Activated CD4-positive, alpha-beta T cell treated with anti-CD3 and anti-CD28 coated beads, Interleukin-2, amount 10 ng/mL, durations not matched to agents 24 days and 14 days (primary cell): ENCODE measurements at regions not wholly inside any gene's neighbourhood (a gene's known extent, or its start where the extent isn't known, plus 50 kb on each side); places are given as distances from the start of the nearest gene placed in this dataset.
"Not testable (repeated sequence)": the region's sequence is repeated elsewhere in the genome, so short reads cannot be mapped to it uniquely, and the experiment has no call there.

ENCODE experiments used
- DNase-seq: peaks from one replicate; pipeline ENCODE4 v3.0.0; 2022
- H3K27ac Mint-ChIP-seq: one replicate; pipeline ENCODE4 v1.8.0; 2022; ENCODE audit warnings: mild to moderate bottlenecking, mixed read lengths
- H3K27me3 Mint-ChIP-seq: one replicate; pipeline ENCODE4 v1.8.0; 2022; ENCODE audit warnings: mixed read lengths
- H3K36me3 Mint-ChIP-seq: one replicate; pipeline ENCODE4 v1.8.0; 2022; ENCODE audit warnings: low read depth, mild to moderate bottlenecking, mixed read lengths
- H3K4me1 Mint-ChIP-seq: one replicate; pipeline ENCODE4 v1.8.0; 2021; ENCODE audit warnings: mixed read lengths
- H3K4me3 Mint-ChIP-seq: one replicate; pipeline ENCODE4 v1.8.0; 2022; ENCODE audit warnings: mild to moderate bottlenecking, moderate library complexity, mixed read lengths
- H3K9me3 Mint-ChIP-seq: one replicate; pipeline ENCODE4 v1.8.0; 2021; ENCODE audit warnings: mixed read lengths
- intact Hi-C: fragments of 100-400 bp; cut with micrococcal nuclease; formaldehyde crosslinking; loops from one replicate; pipeline ENCODE4 v1.15.1; 2023

DNA sequence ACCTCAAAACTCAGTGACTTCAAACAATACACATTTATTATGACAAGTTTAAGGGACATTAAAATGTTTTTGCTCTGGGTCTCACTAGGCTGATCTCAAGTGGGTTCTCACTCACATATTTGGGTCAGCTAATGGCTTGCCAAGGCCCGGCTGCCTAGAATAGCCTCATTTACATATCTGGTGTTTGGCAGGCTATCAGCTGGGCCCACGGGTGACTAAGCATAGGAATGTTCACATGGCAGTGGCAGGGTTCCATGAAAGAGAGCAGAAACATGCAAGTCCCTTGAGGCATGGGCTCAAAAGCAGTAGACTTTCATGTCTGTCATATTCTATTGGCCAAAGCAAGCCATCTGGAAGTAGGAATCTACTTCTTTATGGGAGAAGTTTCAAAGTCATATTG is 492.6 kb downstream of the KCNT2 start:
- H3K27me3 Mint-ChIP-seq = no peaks in the 10 kb centered on the region
- no peaks in the 10 kb centered on the region for H3K4me1 Mint-ChIP-seq
- no peak for DNase-seq
- intact Hi-C loops = no loop called here
- H3K9me3 Mint-ChIP-seq = no peaks in the 10 kb centered on the region
- H3K36me3 Mint-ChIP-seq = no peaks in the 10 kb centered on the region
- no peak overlapping the region for H3K4me3 Mint-ChIP-seq
- no peak overlapping the region for H3K27ac Mint-ChIP-seq

DNA sequence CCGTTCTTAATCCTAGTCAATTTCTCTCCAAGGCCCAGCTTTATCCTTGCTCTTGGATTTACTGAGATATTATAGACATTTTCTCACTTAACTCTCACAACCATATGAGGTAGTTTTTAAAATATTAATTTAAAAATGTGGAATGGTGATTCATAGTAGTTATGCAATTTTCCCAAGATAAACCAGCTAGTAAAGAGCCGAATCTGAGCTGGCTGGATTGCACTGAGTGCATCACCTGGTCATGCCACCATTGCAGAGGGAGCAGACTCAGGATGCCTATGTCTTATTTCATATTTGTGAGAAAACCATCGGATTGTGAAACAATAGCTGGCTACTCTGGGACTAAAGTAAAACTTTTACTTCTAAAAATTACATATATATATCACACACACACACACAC is 494.0 kb downstream of the KCNT2 start:
- H3K4me3 Mint-ChIP-seq = no peak overlapping the region
- intact Hi-C loops = no loop called here
- no peaks in the 10 kb centered on the region for H3K36me3 Mint-ChIP-seq
- DNase-seq = no peak
- no peaks in the 10 kb centered on the region for H3K27me3 Mint-ChIP-seq
- H3K4me1 Mint-ChIP-seq = no peaks in the 10 kb centered on the region
- H3K9me3 Mint-ChIP-seq = peaks cover 7% of the 10 kb centered on the region
- H3K27ac Mint-ChIP-seq = no peak overlapping the region

DNA sequence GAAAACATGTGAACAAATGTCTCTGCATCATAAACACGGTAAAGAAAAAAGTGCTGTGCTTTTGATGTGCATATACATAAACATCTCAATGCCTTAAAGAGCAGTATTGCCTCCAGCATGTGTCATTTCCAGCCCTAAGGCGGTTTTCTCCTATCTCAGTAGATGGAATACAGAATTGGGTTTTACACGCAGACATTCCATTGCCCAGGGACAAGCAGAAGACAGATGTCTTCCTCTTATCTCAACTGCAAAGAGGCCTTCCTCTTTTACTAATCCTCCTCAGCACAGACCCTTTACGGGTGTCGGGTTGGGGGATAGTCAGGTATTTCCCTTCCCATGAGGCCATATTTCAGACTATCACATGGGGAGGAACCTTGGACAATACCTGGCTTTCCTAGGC is 499.2 kb downstream of the KCNT2 start:
- H3K4me3 Mint-ChIP-seq, H3K9me3 Mint-ChIP-seq, H3K36me3 Mint-ChIP-seq, H3K4me1 Mint-ChIP-seq, intact Hi-C loops, H3K27me3 Mint-ChIP-seq, H3K27ac Mint-ChIP-seq, DNase-seq: not testable (repeated sequence)

DNA sequence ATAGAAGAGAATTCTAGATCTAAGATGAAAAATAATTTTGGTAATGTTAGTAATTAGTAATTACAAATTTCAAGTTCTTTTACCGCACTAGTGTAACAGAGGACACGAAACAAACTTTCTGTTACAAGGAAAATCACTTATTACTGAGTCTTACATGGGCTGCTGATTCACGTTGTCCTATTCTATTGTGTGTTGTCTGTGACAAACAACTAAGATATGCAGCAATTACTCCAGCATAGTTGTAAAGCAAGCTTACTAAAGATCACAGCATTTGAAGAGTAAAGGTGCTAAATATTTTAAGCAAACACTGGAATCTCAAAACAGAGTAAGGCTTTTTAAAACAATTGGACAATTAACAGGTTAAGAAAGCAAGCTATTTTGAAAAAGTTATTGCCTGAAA is 502.3 kb downstream of the KCNT2 start:
- peaks cover 16% of the 10 kb centered on the region for H3K9me3 Mint-ChIP-seq
- H3K27ac Mint-ChIP-seq = no peak overlapping the region
- no peak overlapping the region for H3K4me3 Mint-ChIP-seq
- no peaks in the 10 kb centered on the region for H3K4me1 Mint-ChIP-seq
- intact Hi-C loops = no loop called here
- H3K36me3 Mint-ChIP-seq = no peaks in the 10 kb centered on the region
- no peaks in the 10 kb centered on the region for H3K27me3 Mint-ChIP-seq
- no peak for DNase-seq

DNA sequence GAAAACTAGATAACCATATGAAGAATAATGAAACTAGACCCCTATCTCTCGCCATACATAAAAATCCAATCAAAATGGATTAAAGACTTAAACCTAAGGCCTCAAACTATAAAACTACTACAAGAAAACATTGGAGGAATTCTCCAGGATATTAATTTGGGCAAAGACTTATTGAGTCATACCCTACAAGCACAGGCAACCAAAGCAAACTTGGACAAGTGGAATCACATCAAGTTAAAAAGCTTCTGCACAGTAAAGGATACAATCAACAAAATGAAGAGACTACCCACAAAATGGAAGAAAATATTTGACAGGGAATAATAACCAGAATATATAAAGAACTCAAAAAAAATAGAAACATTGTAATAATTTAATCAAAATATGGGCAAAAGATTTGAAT is 505.4 kb downstream of the KCNT2 start:
- Mint-ChIP-seq H3K4me3 (no peak overlapping the region), H3K4me1 (no peaks in the 10 kb centered on the region), H3K27ac (no peak overlapping the region), H3K27me3 (no peaks in the 10 kb centered on the region), H3K36me3 (no peaks in the 10 kb centered on the region), H3K9me3 (peaks cover 13% of the 10 kb centered on the region)
- intact Hi-C loops = no loop called here
- DNase-seq = no peak

DNA sequence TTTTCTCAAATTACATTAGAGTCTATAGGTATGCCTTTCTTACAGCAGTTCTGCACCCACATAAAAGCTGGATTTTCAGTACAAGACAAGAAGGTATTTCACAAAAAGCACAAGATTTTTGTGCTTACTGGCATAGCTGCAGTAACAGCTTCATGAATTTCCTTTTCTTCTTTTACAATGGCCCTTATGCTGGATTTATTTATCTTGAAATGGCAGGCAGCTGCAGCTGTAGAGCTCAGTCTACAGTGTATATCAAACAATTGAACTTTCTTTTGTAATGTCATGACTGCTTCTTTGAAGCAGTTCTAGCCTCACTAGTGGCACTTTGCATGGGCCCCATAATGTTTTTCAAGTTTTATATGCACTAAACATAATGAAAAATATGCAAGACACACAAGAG is 510.2 kb downstream of the KCNT2 start:
- intact Hi-C loops = no loop called here
- Mint-ChIP-seq H3K9me3 (peaks cover 9% of the 10 kb centered on the region), H3K27ac (no peak overlapping the region), H3K36me3 (no peaks in the 10 kb centered on the region), H3K4me1 (no peaks in the 10 kb centered on the region), H3K4me3 (no peak overlapping the region), H3K27me3 (no peaks in the 10 kb centered on the region)
- no peak for DNase-seq

DNA sequence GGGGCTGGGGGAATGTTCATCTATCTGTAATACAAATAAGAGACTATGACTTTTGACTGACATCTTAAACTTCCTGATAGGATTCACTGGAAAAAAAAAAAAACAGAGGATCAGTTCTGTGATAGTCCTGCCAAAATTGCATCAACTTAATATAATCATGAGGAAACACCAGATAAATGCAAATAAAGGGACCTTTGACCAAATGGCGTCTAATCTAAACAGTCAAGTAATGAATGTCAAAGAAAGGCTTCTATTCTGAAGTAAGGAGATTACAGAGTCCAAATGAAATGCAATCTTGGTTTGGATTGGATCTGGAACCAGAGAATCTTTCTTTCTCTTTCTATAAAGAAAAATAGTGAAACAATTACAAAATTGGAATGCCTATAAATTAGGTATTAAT is 513.4 kb downstream of the KCNT2 start:
- no peak for DNase-seq
- intact Hi-C loops = no loop called here

DNA sequence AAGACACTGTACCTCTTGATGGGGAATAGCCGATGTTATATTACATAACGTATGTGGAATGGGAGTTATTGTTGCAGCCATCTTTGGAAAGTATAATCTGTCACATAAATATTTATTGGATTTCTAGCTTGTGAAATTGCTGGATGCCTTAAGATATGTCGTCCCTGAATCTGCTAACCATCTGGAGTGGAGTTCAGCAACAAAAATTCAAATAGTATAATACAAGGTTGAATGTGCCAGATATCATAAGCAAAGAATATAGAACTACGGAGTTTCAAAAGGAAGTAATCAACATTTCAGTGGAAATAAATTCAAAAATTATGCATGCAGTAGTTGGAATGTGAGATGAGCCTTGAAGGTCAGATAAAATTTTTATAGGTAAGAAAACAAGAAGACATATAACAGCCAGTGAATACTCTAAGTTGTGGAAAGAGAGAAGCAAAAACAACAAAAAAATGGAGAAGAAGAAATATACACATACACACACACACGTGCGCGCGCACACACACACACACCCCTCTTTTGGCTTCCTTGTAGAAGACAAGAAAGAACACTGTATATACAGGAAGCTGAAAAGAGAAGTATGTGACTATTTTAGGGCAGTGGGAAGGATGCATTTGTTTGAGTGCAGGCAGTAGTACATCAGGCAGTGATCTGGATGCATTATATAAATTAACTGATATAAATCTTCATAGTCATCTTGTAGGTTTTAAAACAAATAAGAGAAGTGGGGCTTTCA is 516.7 kb downstream of the KCNT2 start:
- Mint-ChIP-seq H3K27me3 (no peaks in the 10 kb centered on the region), H3K36me3 (no peaks in the 10 kb centered on the region), H3K27ac (no peak overlapping the region), H3K9me3 (no peaks in the 10 kb centered on the region), H3K4me3 (no peak overlapping the region), H3K4me1 (no peaks in the 10 kb centered on the region)
- DNase-seq = no peak
- intact Hi-C loops = no loop called here

More for the DNA sequence above, 513.4 kb downstream of the KCNT2 start:
- Mint-ChIP-seq H3K4me3 (no peak overlapping the region), H3K27ac (no peak overlapping the region), H3K27me3 (no peaks in the 10 kb centered on the region), H3K36me3 (no peaks in the 10 kb centered on the region), H3K4me1 (no peaks in the 10 kb centered on the region), H3K9me3 (no peaks in the 10 kb centered on the region)

DNA sequence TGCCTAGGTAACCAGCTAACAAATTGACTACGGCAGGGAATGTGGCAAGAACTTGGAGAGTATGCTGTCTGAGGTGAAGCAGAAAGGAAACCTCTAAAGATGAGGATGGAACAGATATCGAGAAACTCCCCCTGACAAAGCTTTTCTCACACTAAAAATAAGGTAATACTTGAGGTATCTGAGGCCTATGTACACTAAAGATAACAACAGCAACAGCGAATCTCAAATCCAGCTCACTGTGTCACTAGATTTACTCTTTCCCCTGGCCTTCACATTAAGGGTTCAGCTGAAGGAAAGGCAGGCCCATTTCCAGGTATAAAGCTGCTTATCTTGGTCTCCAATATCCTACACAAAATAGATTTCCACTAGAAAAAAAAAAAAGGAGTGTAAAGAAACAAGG is 518.0 kb downstream of the KCNT2 start:
- Mint-ChIP-seq H3K27ac (no peak overlapping the region), H3K4me1 (no peaks in the 10 kb centered on the region), H3K36me3 (no peaks in the 10 kb centered on the region), H3K27me3 (no peaks in the 10 kb centered on the region), H3K4me3 (no peak overlapping the region), H3K9me3 (no peaks in the 10 kb centered on the region)
- DNase-seq = no peak
- intact Hi-C loops = no loop called here

DNA sequence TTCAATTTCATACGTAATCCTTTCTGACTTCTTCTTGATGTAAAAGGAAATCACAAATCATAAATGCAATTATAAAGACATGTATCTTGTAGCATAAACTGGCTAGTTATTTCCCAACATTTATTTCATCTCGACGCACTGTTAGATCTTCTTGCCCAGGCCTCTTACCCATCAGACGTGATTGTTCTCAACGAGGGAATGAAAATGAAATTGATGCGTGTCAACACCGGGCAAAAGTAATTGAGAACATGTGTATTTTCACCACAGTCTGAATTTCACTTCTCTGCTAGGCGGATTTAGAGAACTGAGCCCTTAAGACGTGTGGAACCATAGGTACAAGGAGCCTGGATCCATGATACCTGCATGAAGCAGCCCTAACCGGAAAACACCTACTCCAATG is 519.7 kb downstream of the KCNT2 start:
- Mint-ChIP-seq H3K27ac (no peak overlapping the region), H3K4me1 (no peaks in the 10 kb centered on the region), H3K36me3 (no peaks in the 10 kb centered on the region), H3K27me3 (no peaks in the 10 kb centered on the region), H3K4me3 (no peak overlapping the region), H3K9me3 (no peaks in the 10 kb centered on the region)
- DNase-seq = no peak
- intact Hi-C loops = no loop called here

DNA sequence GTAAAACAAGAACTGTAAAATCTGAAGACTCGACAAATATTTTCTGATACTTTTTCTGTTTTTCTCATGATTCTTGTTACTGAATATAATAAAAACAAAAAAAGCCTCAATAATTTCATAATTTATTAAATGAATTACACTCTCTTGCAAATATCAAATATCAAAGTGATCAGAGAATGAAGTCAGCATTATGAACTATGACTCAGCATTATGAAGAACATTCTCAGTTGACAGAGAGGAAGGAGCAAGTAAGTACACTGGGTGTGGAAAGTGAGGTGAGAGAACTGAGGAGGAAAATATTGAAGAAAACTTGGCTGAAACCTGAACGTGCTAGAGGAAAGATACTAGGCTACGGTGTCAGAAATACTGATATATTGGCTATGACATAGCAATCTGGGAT is 529.5 kb downstream of the KCNT2 start:
- H3K36me3 Mint-ChIP-seq = no peaks in the 10 kb centered on the region
- DNase-seq = no peak
- H3K4me1 Mint-ChIP-seq = no peaks in the 10 kb centered on the region
- no peak overlapping the region for H3K27ac Mint-ChIP-seq
- no peaks in the 10 kb centered on the region for H3K9me3 Mint-ChIP-seq
- H3K4me3 Mint-ChIP-seq = no peak overlapping the region
- intact Hi-C loops = no loop called here
- no peaks in the 10 kb centered on the region for H3K27me3 Mint-ChIP-seq

DNA sequence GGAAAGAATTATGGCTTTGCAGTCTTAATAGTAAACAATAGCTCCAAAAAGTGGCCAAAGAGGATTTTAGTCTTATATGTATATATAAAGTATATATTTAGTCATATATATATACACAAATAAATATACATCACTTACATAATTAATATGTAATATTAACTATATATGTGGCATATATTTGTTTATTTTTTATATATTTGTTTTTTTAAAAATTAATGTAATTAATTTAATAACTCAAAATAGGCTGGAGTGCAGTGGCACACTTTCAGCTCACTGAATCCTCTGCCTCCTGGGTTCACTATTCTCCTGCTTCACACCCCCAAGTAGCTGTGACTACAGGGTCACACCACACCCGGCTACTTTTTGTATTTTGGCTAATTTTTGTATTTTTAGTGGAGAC is 532.6 kb downstream of the KCNT2 start:
- Mint-ChIP-seq H3K27me3 (no peaks in the 10 kb centered on the region), H3K27ac (no peak overlapping the region), H3K9me3 (no peaks in the 10 kb centered on the region), H3K4me1 (no peaks in the 10 kb centered on the region), H3K4me3 (no peak overlapping the region), H3K36me3 (no peaks in the 10 kb centered on the region)
- no peak for DNase-seq
- intact Hi-C loops = no loop called here

DNA sequence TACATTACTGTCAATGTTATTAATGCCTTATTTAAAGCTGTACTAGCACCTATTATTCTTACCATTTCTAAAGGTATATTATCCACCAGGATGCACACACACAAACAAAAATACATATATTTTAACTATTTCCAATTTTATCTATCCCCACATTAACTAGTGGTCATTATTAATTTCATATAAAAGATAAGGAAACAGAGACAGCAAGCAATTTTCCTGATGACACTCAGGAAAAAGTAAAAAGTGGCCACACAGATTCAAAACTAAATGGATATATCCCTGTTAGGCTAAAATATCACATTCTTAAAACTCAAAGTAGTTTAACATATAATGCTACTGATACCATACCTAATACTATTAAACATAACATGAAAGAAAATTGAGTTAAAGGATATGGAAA is 534.1 kb downstream of the KCNT2 start:
- Mint-ChIP-seq H3K9me3 (no peaks in the 10 kb centered on the region), H3K27ac (no peak overlapping the region), H3K27me3 (no peaks in the 10 kb centered on the region), H3K36me3 (no peaks in the 10 kb centered on the region), H3K4me1 (no peaks in the 10 kb centered on the region), H3K4me3 (no peak overlapping the region)
- intact Hi-C loops = no loop called here
- DNase-seq = no peak

DNA sequence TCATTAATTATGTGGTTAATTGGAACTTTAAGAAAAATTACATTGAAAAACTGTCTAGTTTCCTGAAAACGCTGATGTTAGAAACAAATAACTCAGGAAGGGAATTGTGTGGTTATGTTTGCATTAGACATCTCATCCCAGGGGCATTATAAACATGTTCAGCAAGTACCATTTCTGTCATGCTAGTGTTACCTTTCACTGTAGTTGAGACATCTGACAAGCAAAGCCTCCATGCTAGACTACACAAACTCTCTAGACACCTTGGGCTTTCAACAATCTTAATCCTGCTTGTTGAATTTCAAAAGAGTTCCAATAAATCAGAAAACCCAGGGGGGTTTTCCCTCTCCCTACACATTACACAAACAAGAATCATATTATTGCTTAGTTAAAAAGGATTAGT is 536.8 kb downstream of the KCNT2 start:
- no peak for DNase-seq
- no peak overlapping the region for H3K27ac Mint-ChIP-seq
- H3K4me1 Mint-ChIP-seq = no peaks in the 10 kb centered on the region
- H3K27me3 Mint-ChIP-seq = no peaks in the 10 kb centered on the region
- H3K4me3 Mint-ChIP-seq = no peak overlapping the region
- no peaks in the 10 kb centered on the region for H3K36me3 Mint-ChIP-seq
- intact Hi-C loops = no loop called here
- no peaks in the 10 kb centered on the region for H3K9me3 Mint-ChIP-seq

DNA sequence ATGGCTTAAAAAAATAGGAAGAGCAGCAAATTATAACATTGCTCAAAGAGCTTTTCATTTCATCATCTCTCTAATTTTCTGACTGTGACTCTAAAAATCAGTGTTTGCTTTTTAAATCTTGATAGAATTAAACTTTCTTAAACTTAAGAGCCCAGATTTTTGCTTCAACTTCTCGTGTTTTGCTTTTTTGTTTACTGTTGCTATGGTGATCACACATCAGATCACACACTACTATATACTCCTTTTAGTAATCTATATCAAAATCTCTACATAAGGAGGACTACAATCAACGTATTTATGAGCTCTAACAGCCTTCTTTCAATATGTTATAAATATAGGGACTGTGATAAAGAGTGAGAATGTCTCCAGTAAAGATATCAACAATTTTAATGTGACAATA is 537.3 kb downstream of the KCNT2 start:
- no peaks in the 10 kb centered on the region for H3K36me3 Mint-ChIP-seq
- no peak overlapping the region for H3K4me3 Mint-ChIP-seq
- DNase-seq = no peak
- no peak overlapping the region for H3K27ac Mint-ChIP-seq
- no peaks in the 10 kb centered on the region for H3K9me3 Mint-ChIP-seq
- intact Hi-C loops = no loop called here
- H3K4me1 Mint-ChIP-seq = no peaks in the 10 kb centered on the region
- no peaks in the 10 kb centered on the region for H3K27me3 Mint-ChIP-seq
